Right hindlimb (tissue), 1 donor: ENCODE measurements at regions not wholly inside any gene's neighbourhood (a gene's known extent, or its start where the extent isn't known, plus 50 kb on each side); places are given as distances from the start of the nearest gene placed in this dataset.
"Not testable (repeated sequence)": the region's sequence is repeated elsewhere in the genome, so short reads cannot be mapped to it uniquely, and the experiment has no call there.

ENCODE experiments used
- DNase-seq: peaks from one replicate; pipeline ENCODE4 v3.0.0-alpha.2; 2018

DNA sequence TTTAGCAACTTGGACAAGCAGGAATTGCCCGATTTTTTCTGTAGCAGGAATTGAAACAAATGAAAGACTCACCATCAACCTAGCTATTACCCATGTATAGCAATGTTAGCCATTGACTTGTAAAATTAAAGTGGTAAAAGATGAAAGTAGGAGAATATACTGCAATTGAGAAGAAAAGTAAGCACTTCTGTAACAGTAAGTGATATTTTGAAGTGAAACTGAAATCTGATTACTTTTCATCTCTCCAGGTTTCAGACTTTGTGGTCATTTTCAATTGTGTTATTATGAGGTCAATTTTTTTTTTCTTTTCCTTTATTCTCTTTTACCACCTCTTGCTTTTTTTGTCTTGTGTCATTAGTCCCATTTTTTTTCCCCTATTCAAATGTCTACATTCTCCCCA is 1078.2 kb downstream of the ZPLD1 start:
- DNase-seq, result no peak

DNA sequence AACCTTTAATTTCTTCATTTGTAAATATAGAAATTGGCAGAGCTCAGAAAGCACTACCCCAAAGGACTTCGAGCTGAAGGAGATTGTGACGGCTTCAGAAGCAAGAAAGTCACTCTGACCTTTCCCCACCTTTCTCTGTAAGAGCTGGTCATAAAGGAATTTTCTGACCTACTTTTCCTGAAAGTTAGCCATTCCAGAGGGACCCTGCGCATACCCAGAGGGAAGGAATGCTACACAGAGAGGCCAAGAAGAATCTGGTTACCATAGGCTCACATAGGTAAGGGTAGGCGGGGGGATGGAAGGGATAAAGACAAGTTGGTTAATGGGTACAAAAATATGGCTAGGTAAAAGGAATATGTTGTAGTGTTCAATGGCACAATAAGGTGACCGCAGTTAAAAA is 1080.3 kb downstream of the ZPLD1 start:
- DNase-seq, result no peak

DNA sequence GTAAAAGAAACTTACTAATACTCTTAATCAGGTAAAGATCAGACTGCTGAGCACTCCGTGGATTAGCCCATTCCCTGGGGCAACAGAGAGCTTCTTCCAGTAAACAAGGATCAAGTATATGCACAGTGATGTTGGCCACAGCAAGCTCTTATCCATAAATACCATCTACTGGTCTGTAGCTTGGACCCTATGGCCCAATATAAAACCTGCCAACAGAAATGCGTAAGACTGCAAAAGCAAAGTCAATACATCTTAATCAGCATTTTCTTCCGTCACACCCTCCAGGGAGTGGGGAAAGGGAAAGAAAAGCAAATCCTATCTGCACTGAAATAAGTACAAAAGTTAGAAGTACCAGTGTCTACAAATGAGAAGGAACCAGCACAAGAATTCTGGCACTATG is 1082.1 kb downstream of the ZPLD1 start:
- no peak for DNase-seq

DNA sequence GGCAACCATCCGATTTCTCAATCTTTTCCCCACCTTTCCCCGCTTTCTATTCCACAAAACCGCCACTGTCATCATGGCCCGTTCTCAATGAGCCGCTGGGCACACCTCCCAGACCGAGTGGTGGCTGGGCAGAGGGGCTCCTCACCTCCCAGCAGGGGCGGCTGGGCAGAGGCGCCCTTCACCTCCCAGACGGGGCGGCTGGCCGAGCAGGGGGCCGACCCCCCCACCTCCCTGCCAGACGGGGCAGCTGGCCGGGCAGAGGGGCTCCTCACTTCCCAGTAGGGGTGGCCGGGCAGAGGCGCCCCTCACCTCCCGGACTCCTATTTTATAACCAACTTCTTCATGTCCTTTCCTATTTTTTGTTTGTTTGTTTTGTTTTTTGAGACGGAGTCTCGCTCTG is 1096.5 kb downstream of the ZPLD1 start:
- DNase-seq, result not testable (repeated sequence)

DNA sequence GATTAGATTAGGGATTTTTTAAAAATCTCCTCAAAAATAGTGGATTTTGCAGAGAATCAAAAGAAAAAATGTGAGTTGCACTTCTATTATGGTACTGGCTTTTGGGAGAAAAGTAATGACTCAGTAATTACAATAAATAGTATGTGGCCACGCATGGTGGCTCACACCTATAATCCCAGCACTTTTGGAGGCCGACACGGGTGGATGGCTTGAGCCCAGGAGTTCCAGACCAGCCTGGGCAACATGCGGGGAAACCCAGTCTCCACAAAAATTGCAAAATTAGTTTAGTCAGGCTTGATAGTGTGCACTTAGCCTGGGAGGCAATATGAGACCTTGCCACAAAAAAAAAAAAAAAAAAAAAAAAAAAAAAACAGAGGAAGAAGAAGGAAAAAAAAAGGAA is 1098.2 kb downstream of the ZPLD1 start:
- no peak for DNase-seq

DNA sequence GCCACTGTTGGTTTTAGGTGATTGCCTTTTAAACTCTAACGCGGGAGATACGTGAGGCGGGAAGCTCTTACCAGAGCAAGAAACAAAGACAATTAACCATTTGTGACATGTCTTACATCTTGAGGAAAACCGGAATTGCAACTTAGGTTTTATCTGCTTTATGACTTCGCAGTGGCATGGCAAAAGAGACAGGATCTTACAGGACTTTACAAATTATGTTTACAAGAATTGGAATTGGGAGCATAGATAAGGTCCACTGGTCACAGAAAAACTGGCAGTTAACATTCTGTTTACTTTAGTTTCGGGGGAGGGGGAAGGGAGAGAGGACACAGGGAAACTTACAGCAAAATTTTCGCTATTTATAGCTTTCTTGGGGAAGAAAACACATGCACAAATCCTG is 1119.6 kb downstream of the ZPLD1 start:
- DNase-seq, result no peak

DNA sequence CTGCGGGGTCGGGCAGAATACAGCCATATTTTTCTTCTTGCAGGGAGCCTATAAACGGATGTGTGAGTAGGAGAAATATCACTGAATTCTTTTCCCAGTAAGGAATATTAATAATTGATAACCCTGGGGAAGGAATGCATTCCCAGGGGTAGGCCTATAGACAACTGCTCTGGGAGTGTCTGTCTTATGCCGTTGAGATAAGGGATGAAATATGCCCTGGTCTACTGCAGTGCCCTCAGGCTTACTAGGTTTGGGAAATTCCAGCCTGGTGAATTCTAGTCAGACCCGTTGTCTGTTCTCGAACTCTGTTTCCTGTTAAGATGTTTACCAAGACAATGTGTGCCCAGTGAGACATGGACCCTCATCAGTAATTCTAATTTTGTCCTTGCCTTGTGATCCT is 1129.3 kb downstream of the ZPLD1 start:
- not testable (repeated sequence) for DNase-seq

DNA sequence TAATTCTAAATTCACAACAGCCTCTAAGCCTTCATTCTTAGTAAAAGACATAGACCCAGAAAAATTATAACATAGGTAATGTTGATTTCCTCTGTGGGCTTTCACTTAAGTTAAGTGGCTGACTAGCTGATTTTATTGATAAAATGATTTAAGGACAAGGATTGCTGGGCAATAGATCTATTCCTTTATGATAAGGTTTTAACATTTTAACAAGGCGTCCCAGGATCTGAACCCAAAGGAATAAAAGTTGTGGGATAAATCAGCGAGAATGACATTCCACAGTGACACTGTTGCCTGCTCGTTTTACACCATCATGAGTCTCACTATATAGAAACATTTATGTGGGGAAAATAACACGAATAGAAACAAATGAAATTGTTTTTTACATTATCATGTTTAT is 1151.0 kb downstream of the ZPLD1 start:
- no peak for DNase-seq

DNA sequence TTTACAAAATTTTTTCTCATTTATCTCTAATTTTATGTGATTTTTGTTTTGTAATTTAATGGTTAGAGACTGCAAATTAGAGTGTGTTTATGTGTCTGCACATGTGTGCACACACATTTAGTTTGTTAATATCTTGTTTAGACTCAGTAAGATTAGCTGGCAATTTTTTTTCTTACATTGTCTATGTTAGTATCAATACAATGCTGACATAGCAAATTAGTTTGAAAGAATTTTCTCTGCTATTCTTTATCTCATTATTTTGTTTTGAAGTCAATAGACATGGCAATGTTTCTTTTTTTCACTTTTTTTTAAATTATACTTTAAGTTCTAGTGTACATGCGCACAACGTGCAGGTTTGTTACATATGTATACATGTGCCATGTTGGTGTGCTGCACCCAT is 1155.0 kb downstream of the ZPLD1 start:
- DNase-seq, result no peak

DNA sequence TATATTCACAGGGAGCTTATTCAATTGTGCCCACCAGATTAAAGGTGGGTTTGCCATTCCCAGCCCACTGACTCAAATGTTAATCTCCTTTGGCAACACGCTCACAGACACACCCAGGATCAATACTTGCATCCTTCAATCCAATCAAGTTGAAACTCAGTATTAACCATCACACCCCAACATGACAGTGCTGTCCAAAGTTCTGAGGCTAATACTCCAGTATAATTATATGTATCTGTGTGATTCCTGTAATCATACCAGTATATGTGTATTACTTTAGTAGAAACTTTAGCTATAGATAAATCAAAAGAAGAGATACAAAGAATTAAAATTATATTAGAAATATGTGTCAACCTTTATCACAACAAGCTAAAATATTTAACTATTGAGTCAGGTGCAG is 1166.0 kb downstream of the ZPLD1 start:
- no peak for DNase-seq

DNA sequence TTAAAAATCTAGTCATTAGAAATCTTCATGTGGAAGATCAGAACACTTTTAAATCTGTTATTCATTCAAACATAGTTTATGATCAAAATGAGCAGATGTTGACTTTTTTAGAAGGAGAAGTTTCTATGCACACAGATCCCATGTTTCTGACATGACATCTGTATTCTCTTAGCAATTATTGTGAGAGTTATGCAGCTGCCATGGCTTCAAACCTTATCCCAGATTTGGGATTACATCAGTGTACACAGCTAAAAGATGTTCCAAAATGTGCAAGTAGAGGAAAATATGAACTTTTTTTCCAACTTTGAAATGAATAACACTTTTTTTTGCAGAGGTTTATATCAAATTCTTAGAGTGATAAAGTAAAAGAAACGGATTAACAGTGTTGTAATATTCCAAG is 1166.9 kb downstream of the ZPLD1 start:
- DNase-seq, result no peak

DNA sequence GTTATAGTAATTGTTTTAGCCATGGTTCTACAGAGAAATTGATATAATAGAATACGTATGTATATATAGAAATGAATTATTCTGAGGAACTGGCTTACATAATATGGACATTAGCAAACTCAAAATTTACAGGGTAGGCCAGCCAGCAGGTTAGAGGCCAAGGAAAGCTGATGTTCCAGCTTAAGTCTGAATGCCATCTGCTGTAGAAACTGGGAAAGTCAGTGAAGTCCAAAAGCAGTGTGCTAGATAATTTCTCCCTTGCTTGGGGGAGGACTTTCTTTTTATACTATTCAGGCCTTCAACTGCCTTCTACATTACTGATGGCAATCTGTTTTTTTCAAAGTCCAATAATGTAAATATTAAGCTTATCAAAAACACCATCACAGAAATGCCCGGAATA is 1174.7 kb downstream of the ZPLD1 start:
- DNase-seq, result no peak

DNA sequence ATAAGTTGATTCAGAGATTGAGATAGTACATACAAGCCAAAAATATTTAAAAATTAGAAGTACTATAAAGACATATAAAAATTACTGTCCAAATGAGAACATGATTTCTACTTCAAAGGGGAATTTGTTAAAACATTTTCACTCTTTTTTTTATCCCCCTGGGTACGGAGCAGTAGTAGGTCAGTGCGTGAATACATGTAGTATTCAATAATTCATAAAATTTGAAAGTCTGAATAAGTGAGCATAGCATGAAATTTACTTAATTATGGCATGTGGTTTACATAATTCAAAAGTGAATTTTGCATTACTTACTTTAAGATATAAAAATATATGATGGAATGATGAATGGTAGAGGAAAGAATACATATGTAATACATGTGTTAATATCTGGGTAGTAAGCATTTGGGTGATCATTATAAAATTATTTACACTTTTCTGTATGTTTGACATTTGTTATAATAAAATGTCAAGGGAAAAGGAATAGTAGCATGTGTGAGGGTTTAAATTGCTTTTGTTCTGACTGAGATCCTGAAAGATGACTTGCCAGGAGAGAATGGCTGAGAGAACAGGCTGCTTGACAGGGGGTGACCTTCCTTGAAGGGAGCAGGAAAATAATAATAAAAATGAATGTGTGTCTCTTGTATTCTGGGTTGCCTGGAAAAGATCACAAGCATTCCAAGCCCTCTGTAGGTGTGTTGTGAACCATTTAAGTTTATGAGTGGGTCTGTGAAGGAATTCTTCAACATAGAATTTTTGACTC is 1178.8 kb downstream of the ZPLD1 start:
- no peak for DNase-seq

DNA sequence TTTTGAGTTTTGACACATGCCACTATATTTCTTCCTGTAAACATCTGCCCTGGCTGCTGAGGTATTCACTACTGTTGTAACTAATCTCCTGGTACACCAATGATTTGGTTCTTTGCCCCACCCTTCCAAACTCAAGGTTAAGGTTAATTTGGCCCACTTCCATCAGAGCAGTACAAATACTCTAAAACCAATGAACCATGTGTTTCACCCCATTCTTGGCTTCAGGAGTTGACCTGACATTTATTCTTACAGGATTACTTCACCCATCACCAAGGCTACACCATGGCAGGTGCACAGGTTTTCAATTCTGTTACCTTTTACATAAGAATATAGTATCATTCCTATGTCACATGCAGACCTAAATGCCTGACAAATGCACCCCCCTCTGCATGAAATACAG is 1179.9 kb downstream of the ZPLD1 start:
- no peak for DNase-seq

DNA sequence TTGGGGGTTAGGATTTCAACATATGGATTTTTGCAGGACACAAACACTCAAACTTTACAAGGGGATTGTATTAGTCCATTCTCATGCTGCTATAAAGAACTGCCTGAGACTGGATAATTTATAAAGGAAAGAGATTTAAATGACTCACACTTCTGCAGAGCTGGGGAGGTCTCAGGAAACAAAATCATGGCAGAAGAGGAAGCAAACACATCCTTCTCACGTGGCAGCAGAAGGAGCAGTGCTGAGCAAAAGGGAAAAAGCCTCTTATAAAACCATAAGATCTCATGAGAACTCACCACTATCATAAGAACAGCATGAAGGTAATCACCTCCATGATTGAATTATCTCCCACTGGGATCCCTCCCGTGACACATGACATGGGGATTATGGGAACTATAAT is 1183.1 kb downstream of the ZPLD1 start:
- no peak for DNase-seq

DNA sequence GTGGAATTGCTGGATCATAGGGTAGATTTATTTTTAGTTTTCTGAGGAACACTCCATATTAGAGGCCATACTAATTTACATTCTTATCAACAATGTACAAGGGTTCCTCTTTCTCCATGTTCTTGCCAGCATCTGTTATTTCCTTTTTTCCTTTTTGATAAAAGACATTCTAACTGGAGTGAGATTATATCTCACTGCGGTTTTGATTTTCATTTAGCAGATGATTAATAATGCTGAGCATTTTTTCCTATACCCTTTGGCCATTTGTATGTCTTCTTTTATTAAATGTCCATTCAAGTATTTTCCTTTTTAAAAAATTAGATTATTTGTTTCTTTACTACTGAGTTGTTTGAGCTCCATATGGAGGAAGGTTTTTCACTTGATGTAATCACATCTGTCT is 1189.5 kb downstream of the ZPLD1 start:
- DNase-seq, result no peak

DNA sequence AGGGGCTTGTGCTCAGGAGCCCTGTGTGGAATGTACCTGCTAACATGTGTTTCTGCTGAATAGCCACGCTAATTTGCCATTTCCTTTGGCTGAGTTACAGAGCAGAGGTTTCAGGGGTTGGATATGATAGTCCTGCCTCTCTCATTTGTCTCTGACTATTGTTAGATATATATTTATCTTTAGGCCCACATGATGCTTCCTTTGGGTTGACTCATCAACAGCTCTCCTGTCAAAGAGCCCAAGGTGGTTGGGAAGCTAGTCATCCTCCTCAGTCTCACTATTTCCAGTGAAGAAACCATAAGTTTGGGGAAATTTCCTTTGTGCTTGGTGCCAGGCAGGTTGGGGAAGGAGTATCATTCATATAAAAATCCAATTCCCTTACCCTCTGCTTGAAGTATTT is 1194.6 kb downstream of the ZPLD1 start:
- no peak for DNase-seq

DNA sequence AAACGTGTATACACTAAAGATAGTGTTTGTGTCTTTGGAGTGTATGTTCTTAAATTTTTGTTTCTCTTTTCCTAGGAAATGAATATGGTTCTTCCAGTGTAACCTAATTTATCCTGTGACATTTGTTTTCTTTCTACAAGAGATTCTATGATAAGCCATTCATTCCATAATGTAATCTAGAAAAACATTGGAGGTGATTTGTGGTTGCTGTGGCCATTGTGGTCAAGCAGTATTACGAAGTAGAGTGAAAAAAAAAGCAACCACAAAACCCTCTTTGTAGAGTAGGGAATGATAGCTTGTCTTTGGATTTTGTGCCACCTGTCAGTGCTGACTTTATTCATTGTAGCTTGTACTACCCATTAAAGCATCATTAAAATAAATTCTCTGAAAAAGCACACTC is 1209.6 kb downstream of the ZPLD1 start:
- no peak for DNase-seq

DNA sequence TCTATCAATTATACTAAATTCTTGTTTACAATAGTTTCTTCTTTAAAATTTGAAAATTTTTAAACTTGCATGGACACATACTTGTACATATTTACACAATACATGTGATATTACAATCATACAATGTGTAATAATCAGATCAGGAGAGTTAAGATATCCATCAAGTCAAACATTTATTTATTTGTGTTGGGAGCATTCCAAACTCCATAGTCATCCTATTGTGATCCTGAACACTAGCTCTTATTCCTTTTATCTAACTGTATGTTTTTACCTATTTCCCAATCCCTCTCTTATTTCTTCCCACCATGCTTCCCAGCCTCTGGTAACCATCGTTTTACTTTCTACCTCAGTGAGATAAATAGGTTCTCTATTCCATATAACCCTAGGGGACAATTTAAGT is 1219.2 kb downstream of the ZPLD1 start:
- no peak for DNase-seq

DNA sequence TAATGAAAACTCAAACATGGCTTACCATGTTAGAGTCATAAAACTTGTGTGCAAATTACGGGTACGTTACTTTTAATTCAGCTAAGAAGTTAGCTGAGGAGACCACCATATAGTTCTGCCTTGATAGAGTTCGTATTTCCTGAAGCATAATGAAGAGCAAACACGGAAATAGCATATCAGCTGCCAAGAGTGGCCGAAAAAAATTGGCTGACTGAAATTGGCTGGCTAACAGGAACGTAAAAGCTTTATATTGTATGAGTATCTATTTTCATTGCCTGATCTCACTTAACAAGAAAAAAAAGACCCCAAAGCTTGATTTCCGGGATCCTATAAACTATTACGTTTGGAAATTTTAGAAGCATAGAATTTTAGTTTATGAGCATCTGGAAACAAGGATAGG is 1222.9 kb downstream of the ZPLD1 start:
- no peak for DNase-seq

DNA sequence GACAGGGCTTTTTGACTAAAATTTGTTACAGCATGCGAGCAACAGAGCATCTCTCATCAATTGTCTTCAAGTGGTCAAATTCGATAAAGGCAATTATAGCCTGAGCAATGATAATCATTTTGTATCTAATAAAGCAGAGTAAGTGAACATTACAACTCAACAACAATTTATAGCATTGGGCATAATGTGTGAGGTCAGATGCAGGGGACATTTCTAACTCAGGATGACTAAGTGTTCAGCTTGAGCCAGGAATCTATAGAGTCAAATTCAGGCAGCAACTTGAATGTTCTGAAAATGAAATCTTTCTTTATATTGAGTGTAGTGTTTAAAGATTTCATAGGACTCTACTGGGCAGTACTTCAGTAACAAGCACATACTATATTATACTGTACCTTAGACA is 1226.0 kb downstream of the ZPLD1 start:
- no peak for DNase-seq

DNA sequence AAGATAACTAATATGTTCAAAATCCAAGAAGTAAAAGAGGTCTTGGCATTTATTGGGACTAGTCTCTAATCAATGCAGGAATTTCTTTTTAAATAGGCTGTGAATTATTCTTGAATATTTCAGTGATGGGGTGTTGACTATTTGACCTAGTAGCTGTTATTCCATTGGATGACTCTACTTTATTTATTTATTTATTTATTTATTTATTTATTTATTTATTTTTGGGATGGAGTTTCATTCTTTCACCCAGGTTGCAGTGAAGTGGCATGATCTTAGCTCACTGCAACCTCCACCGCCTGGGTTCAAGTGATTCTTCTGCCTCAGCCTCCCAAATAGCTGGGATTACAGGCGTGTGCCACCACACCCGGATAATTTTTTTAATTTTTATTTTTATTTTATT is 1227.8 kb downstream of the ZPLD1 start:
- no peak for DNase-seq

DNA sequence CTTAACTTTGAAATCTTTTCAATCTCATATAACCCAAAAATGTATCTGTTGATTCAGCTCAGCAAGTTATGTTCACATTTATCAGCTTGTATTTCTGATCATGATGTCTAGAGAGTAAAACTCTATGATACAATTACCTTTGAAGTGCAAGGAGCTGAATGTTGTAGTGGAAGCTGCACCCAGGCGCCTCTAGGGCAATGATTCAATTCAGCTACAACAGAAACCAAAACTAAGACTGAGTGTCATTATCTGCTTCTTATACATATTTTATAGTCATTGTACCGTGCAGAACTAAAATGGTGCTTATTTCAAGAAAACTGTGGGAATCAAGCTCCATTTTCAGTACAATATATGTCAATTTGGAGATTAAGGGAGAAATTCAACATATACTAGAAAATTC is 1237.5 kb downstream of the ZPLD1 start:
- DNase-seq, result no peak

DNA sequence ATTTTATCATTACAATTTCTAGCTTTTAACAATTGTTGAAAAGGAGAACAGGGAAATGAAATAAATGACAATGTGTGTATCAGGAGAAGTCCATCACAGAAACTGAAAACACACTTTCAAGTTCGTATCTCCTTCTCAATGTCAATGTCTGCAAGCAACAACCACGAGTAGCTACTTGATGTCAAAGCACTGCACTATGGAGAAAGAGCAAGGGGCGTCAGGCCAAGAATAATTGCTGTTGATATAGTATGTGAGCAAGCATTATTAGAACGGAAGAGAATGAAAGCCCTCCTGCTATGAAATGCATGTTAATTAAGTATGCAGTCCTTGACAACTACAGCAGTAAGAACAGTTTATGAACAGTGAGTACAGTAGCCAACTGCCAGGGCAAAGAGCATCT is 1250.1 kb downstream of the ZPLD1 start:
- DNase-seq, result no peak

DNA sequence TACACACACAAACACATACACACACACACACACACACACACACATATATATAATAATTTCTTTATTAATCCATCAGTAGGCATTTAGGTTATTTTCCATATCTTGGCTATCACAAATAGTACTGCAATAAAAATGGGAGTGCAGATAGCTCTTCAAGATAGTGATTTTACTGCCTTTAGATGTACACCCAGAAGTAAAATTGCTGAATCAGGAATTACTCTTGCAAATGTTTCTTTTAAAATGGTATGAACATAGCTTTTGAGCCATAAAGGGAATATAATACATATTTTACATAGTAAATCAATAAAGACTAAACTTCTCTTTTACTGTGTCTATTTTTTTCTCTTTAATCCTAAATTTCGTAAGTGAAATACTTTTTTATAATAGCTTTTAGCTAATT is 1251.1 kb downstream of the ZPLD1 start:
- DNase-seq, result no peak

DNA sequence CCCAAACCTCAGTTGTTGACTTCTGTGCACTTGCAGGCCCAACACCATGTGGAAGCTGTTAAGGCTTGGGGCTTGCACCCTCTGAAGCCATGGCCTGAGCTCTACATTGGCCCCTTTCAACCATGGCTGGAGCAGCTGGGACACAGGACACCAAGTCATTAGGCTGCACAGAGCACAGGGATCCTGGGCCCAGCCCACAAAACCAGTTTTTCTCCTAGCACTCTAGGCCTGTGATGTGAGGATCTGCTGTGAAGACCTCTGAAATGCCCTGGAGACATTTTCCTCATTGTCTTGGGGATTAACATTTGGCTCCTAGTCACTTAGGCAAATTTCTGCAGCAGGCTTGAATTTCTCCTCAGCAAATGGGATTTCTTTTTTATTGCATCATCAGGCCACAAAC is 1255.7 kb downstream of the ZPLD1 start:
- DNase-seq, result no peak
